ENCODE measurements at regions not wholly inside any gene's neighbourhood (a gene's known extent, or its start where the extent isn't known, plus 50 kb on each side); places are given as distances from the start of the nearest gene placed in this dataset.

DNA sequence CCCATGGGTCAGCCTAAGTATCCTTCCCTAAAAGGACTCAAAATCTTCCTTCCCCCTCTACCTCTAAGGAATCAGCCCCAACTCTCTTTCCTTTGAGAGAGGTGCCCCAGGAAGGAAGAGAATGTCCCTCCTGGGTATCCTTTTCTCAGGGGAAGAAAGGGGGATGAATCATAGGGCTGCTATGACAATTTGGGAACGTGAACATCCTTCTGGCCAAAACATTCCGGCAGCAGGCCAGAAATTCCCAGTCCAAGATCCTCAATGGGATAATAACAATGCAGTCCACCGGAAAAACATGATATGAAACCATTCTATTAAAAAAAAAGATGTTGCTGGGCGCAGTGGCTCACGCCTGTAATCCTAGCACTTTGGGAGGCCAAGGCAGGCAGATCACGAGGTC, 50.8 kb upstream of the CACNA2D3 start:
- DNase-seq: no peak

DNA sequence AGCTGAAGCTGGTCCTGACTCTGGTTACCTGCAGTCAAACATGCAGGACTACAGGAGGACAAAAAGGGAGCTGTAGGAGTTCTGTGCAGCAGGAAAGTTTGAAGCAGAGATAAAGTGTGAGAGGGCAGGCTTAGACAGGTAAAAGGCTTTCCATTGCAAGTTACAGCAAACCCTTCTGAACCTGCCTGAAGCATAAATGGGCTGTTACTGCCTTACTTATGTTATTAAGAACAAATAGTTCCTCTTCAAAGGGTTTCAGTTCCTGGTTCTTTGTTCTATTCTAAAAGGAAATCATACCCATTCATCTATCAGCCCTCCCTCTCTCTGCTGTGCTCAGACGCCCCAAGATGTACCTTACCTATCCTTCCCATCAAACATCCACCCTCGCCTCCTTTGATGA, 52.4 kb upstream of the CACNA2D3 start:
- no peak for DNase-seq

GRCh38 chr3:54067055-54067698, 55.2 kb upstream of the CACNA2D3 start:
- DNase-seq: peak in 1 of 2 donors; percentile 1

- DNase-seq: no peak
These were observed 56.1 kb upstream of the CACNA2D3 start for GRCh38 chr3:54066253-54066652.

DNA sequence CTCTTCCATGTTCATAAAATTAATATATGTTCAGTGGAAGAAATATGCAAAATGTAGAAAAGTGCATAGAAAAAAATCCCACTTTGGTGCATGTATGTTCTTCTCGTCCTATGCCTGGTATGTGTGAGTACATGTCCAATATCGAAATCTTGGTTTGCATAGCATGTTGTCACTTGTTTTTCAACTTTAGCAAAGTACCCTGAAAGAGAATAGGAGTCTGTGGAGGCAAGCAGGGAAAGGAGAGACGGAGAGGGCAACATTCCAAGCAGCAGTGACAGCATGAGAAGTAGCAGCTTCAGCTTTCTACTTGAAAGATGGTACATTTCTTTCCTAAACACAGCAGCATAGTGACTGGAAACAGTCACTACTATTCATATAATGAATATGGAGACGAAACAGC, 56.8 kb upstream of the CACNA2D3 start:
- no peak for DNase-seq

DNA sequence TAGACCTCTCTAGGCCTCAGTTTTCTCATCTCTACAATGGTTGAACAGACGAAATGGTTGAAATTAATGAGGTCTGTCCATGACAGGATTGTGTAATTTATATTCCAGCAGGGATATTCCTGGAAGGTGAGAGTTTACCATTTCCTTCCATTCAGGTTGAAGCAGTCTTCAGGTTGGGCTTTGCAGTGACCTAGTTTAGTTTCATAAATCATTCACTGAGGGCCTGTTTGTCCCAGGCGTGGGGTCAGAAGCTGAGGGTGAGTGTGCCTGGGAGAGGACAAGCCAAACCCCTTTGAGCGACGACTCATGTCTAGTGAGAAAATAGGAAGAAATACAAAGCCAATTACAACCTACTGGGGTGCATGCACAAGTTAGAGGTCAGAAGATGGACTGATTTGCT, 57.2 kb upstream of the CACNA2D3 start:
- DNase-seq: no peak

DNA sequence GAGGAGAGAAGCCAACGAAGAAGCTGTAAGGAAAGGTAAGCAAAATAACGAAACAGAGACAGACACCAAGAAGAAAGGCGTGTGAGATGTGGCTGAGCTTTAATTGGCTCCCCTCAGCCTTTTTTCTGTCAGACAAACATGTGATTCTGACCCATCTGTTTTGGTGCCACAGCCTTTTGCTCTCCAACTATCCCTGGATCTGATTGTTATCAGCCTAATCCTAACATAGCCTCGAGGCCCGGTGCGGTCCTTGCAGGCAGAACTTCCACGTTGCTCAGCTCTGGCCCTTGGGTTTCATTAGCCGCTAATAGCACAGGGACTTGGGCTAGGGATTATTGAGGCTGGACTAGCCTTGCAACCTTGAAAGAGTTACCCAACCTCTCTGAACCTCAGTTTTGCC, 57.9 kb upstream of the CACNA2D3 start:
- DNase-seq: no peak

GRCh38 chr3:54062546-54062945, 59.8 kb upstream of the CACNA2D3 start:
- no peak for DNase-seq

GRCh38 chr3:54056521-54056920, 65.8 kb upstream of the CACNA2D3 start:
- no peak for DNase-seq

- no peak for DNase-seq
These were observed 68.5 kb upstream of the CACNA2D3 start for GRCh38 chr3:54053882-54054281.

- no peak for DNase-seq
These were observed 69.1 kb upstream of the CACNA2D3 start for GRCh38 chr3:54053211-54053610.

- DNase-seq: no peak
These were observed 74.8 kb upstream of the CACNA2D3 start for GRCh38 chr3:54047568-54047967.

- DNase-seq: no peak
These were observed 75.6 kb upstream of the CACNA2D3 start for GRCh38 chr3:54046641-54047214.

GRCh38 chr3:54045061-54045815, 77.1 kb upstream of the CACNA2D3 start:
- no peak for DNase-seq

- no peak for DNase-seq
These were observed 80.0 kb upstream of the CACNA2D3 start for GRCh38 chr3:54042259-54042823.

GRCh38 chr3:54040476-54040875, 81.9 kb upstream of the CACNA2D3 start:
- DNase-seq: no peak

DNA sequence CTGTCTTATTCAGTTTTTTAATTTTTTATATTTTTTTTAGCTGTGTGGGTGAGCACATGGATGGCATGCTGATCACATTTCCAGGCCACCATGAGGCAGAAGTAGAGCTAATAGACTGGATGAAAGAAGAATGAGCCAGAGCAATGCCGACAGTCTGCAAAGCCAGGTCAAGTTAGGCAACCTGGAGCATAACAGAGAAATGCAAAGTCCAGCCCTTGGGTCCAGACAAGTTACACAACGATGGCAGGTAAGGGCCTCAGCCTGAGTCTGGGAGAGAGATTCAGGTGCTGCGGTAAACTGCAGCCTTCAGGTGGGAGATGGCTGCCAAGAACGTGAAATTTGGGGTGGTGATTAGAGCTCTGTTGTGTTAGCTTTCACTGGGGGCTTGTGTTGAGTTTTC, 84.0 kb upstream of the CACNA2D3 start:
- no peak for DNase-seq

GRCh38 chr3:54036543-54036942, 85.8 kb upstream of the CACNA2D3 start:
- no peak for DNase-seq

DNA sequence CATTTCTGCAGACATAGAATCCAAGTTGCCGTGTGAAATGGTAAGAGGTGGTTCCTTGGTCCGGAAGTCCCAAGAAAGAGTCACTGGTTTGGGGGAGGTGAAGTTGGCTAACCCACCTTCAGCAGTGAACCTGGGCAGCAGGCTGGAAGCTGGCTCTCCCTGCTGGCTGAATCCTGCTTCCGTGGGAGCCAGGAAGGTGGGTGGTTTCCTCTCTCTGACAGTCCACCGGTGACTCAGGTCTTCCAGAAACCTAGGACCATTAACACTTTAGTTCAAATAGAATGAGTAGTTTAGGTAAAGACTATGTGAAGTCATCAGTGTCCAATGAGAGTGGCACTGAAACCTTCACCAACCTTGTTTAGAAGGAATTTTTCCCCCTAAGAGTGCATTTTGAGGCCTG, 87.4 kb upstream of the CACNA2D3 start:
- DNase-seq: no peak

GRCh38 chr3:54033761-54034160, 88.6 kb upstream of the CACNA2D3 start:
- DNase-seq: no peak

GRCh38 chr3:54032598-54032997, 89.8 kb upstream of the CACNA2D3 start:
- DNase-seq: no peak

- no peak for DNase-seq
These were observed 94.0 kb upstream of the CACNA2D3 start for GRCh38 chr3:54028372-54028771.

GRCh38 chr3:54026543-54026942, 95.8 kb upstream of the CACNA2D3 start:
- no peak for DNase-seq

GRCh38 chr3:54021071-54021470, 101.3 kb upstream of the CACNA2D3 start:
- no peak for DNase-seq
